ENCODE measurements at regions not wholly inside any gene's neighbourhood (a gene's known extent, or its start where the extent isn't known, plus 50 kb on each side); places are given as distances from the start of the nearest gene placed in this dataset.
A peak's percentile ranks its signal among the peaks of the same experiment; 100 is the strongest.
"Not testable (repeated sequence)": the region's sequence is repeated elsewhere in the genome, so short reads cannot be mapped to it uniquely, and the experiment has no call there.

- DNase-seq: no peak
Observed at GRCh38 chr3:159668461-159668860, 320.2 kb upstream of the IL12A start.

- peak; percentile 51 for DNase-seq
Observed at GRCh38 chr3:159668990-159669476, 319.6 kb upstream of the IL12A start.

GRCh38 chr3:159669766-159670165 lies 318.9 kb upstream of the IL12A start:
- peak; percentile 37 for DNase-seq

GRCh38 chr3:159672728-159673688 lies 315.6 kb upstream of the IL12A start:
- no peak for DNase-seq

GRCh38 chr3:159674583-159674982 lies 314.1 kb upstream of the IL12A start:
- no peak for DNase-seq

- DNase-seq: no peak
Observed at GRCh38 chr3:159675285-159675684, 313.4 kb upstream of the IL12A start.

- no peak for DNase-seq
Observed at GRCh38 chr3:159679900-159680299, 308.7 kb upstream of the IL12A start.

- not testable (repeated sequence) for DNase-seq
Observed at GRCh38 chr3:159681717-159682116, 306.9 kb upstream of the IL12A start.

GRCh38 chr3:159685801-159686200 lies 302.8 kb upstream of the IL12A start:
- DNase-seq: no peak

GRCh38 chr3:159693226-159693625 lies 295.4 kb upstream of the IL12A start:
- DNase-seq: no peak

- DNase-seq: peak; percentile 95
Observed at GRCh38 chr3:159711560-159712333, 276.9 kb upstream of the IL12A start.

- peak; percentile 38 for DNase-seq
Observed at GRCh38 chr3:159721324-159721723, 267.3 kb upstream of the IL12A start.

- DNase-seq: no peak
Observed at GRCh38 chr3:159723295-159723694, 265.3 kb upstream of the IL12A start.

GRCh38 chr3:159724627-159725026 lies 264.0 kb upstream of the IL12A start:
- DNase-seq: peak; percentile 67

GRCh38 chr3:159726231-159726964 lies 262.2 kb upstream of the IL12A start:
- peak; percentile 60 for DNase-seq

- DNase-seq: no peak
Observed at GRCh38 chr3:159727506-159727905, 261.1 kb upstream of the IL12A start.

GRCh38 chr3:159731254-159731653 lies 257.4 kb upstream of the IL12A start:
- no peak for DNase-seq

GRCh38 chr3:159732172-159733111 lies 256.2 kb upstream of the IL12A start:
- DNase-seq: peak; percentile 96

GRCh38 chr3:159733194-159733860 lies 255.3 kb upstream of the IL12A start:
- peak; percentile 95 for DNase-seq

- no peak for DNase-seq
Observed at GRCh38 chr3:159734681-159735080, 254.0 kb upstream of the IL12A start.

- no peak for DNase-seq
Observed at GRCh38 chr3:159739166-159739565, 249.5 kb upstream of the IL12A start.

Measured in fibroblast of skin of abdomen (primary cell).